ENCODE measurements at regions not wholly inside any gene's neighbourhood (a gene's known extent, or its start where the extent isn't known, plus 50 kb on each side); places are given as distances from the start of the nearest gene placed in this dataset.

GRCh38 chr14:62141139-62141538 is 378.9 kb downstream of the SNAPC1 start:
- no peak for TF ChIP-seq CTCF (IDR thresholded peaks at IDR 0.05; ENCODE audit: insufficient read depth, low read length, poor library complexity, severe bottlenecking)
- TF ChIP-seq EZH2phosphoT487 (conservative IDR thresholded peaks at IDR 0.05; ENCODE audit: low read length) = no peak

Data from SU-DHL-6 (cell line).